ENCODE measurements at regions not wholly inside any gene's neighbourhood (a gene's known extent, or its start where the extent isn't known, plus 50 kb on each side); places are given as distances from the start of the nearest gene placed in this dataset.

GRCh38 chr17:416293-417206 lies 63.9 kb upstream of the RPH3AL start (continued):
- TF ChIP-seq ZNF263 (CRISPR knock-in tag; IDR thresholded peaks at IDR 0.05; ENCODE audit: low read depth) = no peak
- TF ChIP-seq FOXP4 (CRISPR knock-in tag; IDR thresholded peaks at IDR 0.05) = no peak
- no peak for TF ChIP-seq TCF7 (CRISPR knock-in tag; IDR thresholded peaks at IDR 0.05; ENCODE audit: low read depth)
- TF ChIP-seq ZBTB43 (CRISPR knock-in tag; IDR thresholded peaks at IDR 0.05) = no peak
- TF ChIP-seq PRRX2 (CRISPR knock-in tag; IDR thresholded peaks at IDR 0.05) = no peak
- TF ChIP-seq CBFB (CRISPR knock-in tag; IDR thresholded peaks at IDR 0.05; ENCODE audit: low read depth) = no peak
- TF ChIP-seq USF2 (CRISPR knock-in tag; IDR thresholded peaks at IDR 0.05) = no peak

GRCh38 chr17:413706-414380 lies 61.2 kb upstream of the RPH3AL start:
- Mint-ChIP-seq H3K36me3 (0 out of 2 replicates have a peak, but pooled peaks cover 3% of the 10 kb centered on the region), H3K4me1 (peaks cover 19% of the 10 kb centered on the region), H3K9me3 (peaks cover 5% of the 10 kb centered on the region), H3K27me3 (ENCODE audit: low read depth) (peaks cover 12% of the 10 kb centered on the region), H3K27ac (no peak overlapping the region), H3K4me3 (no peak overlapping the region)
- no peak for ATAC-seq
- DNase-seq (ENCODE audit: low spot score) = no peak
- ChIA-PET CTCF (interaction anchor here (1.8 kb wide), 1 partner anchor 287 kb away, joined by 8 read pairs; no protein-coding TSS in a partner anchor), POLR2A (no interaction called here)
- no peak for TF ChIP-seq ERG (CRISPR knock-in tag; IDR thresholded peaks at IDR 0.05)
- no peak for TF ChIP-seq PREB (CRISPR knock-in tag; IDR thresholded peaks at IDR 0.05; ENCODE audit: borderline replicate concordance)
- no peak for TF ChIP-seq ZNF416 (CRISPR knock-in tag; IDR thresholded peaks at IDR 0.05)
- TF ChIP-seq ZSCAN18 (CRISPR knock-in tag; IDR thresholded peaks at IDR 0.05) = no peak
- no peak for TF ChIP-seq TP53 (CRISPR knock-in tag; IDR thresholded peaks at IDR 0.05)
- no peak for TF ChIP-seq E2F5 (CRISPR knock-in tag; IDR thresholded peaks at IDR 0.05)
- no peak for TF ChIP-seq USF1 (CRISPR knock-in tag; IDR thresholded peaks at IDR 0.05)
- TF ChIP-seq KAT7 (CRISPR knock-in tag; IDR thresholded peaks at IDR 0.05; ENCODE audit: borderline replicate concordance) = no peak
- TF ChIP-seq IRF2 (CRISPR knock-in tag; IDR thresholded peaks at IDR 0.05; ENCODE audit: borderline replicate concordance, low read depth) = no peak
- TF ChIP-seq JAZF1 (CRISPR knock-in tag; IDR thresholded peaks at IDR 0.05) = no peak
- no peak for TF ChIP-seq ZNF396 (CRISPR knock-in tag; IDR thresholded peaks at IDR 0.05; ENCODE audit: borderline replicate concordance)
- TF ChIP-seq PRRX2 (CRISPR knock-in tag; IDR thresholded peaks at IDR 0.05) = no peak
- no peak for TF ChIP-seq ZBTB43 (CRISPR knock-in tag; IDR thresholded peaks at IDR 0.05)
- no peak for TF ChIP-seq GABPB1 (CRISPR knock-in tag; IDR thresholded peaks at IDR 0.05)
- no peak for TF ChIP-seq SP1 (CRISPR knock-in tag; conservative IDR thresholded peaks at IDR 0.05)
- TF ChIP-seq GRHL2 (CRISPR knock-in tag; IDR thresholded peaks at IDR 0.05; ENCODE audit: insufficient replicate concordance, severe bottlenecking) = no peak
- no peak for TF ChIP-seq ZMAT4 (CRISPR knock-in tag; IDR thresholded peaks at IDR 0.05)
